Activated naive CD4-positive, alpha-beta T cell treated with anti-CD3 and anti-CD28 coated beads, Interleukin-2, amount 50 U/mL, for 72 hours (primary cell): ENCODE measurements at regions not wholly inside any gene's neighbourhood (a gene's known extent, or its start where the extent isn't known, plus 50 kb on each side); places are given as distances from the start of the nearest gene placed in this dataset.
"Not testable (repeated sequence)": the region's sequence is repeated elsewhere in the genome, so short reads cannot be mapped to it uniquely, and the experiment has no call there.

Experiments used
- ATAC-seq, 2 donors: fragments of 150-1000 bp; cut with Tn5 transposase; 2 replicates each; pipeline ENCODE4 v1.10.0; 2021; ENCODE audit warnings: mild to moderate bottlenecking in 2 of 2, moderate library complexity in 2 of 2
- DNase-seq, 2 donors: peaks; one replicate each; pipeline ENCODE4 v3.0.0; 2021 to 2022; ENCODE audit warnings: low spot score in 2 of 2
- H3K27ac Mint-ChIP-seq, 2 donors: one replicate each; pipeline ENCODE4 v1.8.0; 2022; ENCODE audit warnings: mild to moderate bottlenecking in 2 of 2, mixed read lengths in 2 of 2
- H3K36me3 Mint-ChIP-seq, 2 donors: one replicate each; pipeline ENCODE4 v1.8.0; 2022; ENCODE audit warnings: mixed read lengths in 2 of 2
- H3K9me3 Mint-ChIP-seq, 2 donors: one replicate each; pipeline ENCODE4 v1.8.0; 2022; ENCODE audit warnings: mixed read lengths in 2 of 2

DNA sequence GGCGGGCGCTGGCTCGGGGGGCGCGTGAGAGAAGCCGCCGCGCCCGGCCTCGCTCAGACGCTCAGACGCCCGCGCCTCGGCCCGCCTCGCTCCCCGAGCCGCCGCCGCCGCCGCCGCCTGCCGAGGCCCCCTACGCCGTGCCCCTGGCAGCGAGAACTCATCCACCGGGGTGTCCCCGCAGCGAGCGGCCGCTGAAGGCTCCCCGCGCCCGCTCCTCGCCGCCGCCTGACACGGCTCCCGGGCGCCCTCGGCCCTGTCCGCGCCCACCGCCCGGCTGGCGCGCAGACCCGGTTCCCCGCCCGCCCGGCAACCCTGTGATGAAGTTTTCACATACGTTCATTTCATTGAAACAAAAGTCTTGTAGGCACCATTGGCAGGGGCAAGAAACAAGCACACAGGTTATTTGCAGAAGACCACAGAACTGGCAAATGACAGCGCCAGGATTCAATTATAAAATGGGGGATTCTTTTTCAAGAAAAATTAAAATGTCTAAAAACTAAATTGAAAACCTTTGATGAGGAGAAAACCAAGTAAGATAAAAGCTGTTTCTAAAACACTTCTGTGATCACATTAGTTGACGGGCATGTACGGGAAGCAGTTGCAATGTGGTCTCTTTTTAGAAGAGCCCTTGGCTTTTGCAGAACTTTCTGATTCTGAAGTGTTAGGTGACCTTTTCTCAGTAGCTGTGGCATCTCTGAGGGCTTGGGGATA is 50.5 kb upstream of the TUBA3D start:
- ATAC-seq (peak; percentile 29 to 47), DNase-seq (no peak)
- Mint-ChIP-seq H3K27ac (no peak overlapping the region), H3K9me3 (no peaks in the 10 kb centered on the region), H3K36me3 (peaks cover 0 to 5% of the 10 kb centered on the region in 2 donors)

DNA sequence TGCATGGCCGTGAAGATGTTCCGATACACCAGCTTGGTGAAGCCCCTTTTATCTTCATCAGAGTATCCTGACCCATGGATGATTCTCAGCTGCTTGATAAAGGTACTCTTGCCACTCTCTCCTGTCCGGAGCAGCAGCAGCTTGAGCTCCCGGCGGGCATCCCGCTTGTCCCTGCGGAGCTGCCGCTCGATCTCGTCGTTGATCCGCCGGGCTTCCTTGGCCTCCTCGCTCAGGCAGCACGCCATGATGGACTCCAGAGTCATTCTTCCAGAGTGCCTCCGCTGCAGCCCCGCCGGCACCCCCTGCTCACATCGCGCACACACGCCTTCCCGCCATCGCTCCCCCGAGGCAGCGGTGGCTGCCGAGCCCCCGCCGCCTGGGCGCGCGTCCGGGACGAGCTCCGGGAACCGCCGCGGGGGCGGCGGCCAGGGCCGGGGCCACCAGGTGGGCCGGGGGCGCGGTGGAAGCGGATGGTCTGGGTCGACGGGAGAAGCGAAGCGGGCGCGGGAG is 51.3 kb upstream of the TUBA3D start:
- not testable (repeated sequence) for H3K27ac Mint-ChIP-seq, H3K9me3 Mint-ChIP-seq, H3K36me3 Mint-ChIP-seq, DNase-seq
- peak in 1 of 2 donors; percentile 16 for ATAC-seq

DNA sequence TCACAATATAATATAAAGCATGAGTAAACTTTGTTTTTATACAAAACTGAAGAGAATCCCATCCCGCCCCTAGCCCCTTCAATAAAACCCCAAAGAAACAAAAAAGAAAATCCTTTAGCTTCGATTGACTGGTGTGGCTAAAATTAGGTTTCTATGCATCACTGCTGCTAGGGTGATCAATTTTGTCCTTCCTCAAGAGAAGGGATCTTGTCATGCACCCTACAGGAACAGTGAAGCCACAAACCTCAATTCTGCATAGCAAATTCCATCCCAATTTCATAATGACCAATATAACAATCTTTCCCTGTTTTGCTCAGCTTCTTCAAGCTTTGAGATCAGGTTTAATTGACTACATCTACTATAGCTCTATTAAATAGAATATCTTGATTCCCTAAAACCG is 55.2 kb upstream of the TUBA3D start:
- not testable (repeated sequence) for H3K36me3 Mint-ChIP-seq, DNase-seq, H3K27ac Mint-ChIP-seq, H3K9me3 Mint-ChIP-seq
- ATAC-seq, result peak; percentile 69 to 76

GRCh38 chr2:131419441-131419840 is 55.5 kb upstream of the RAB6D start:
- DNase-seq, result no peak
- ATAC-seq, result no peak
- no peak overlapping the region for H3K27ac Mint-ChIP-seq
- no peaks in the 10 kb centered on the region for H3K36me3 Mint-ChIP-seq
- H3K9me3 Mint-ChIP-seq, result no peaks in the 10 kb centered on the region

GRCh38 chr2:131418625-131419024 is 54.7 kb upstream of the RAB6D start:
- ATAC-seq, result no peak
- Mint-ChIP-seq H3K9me3 (no peaks in the 10 kb centered on the region), H3K27ac (no peak overlapping the region), H3K36me3 (no peaks in the 10 kb centered on the region)
- DNase-seq, result no peak

GRCh38 chr2:131417886-131418285 is 53.9 kb upstream of the RAB6D start:
- DNase-seq (no peak), ATAC-seq (no peak)
- Mint-ChIP-seq H3K27ac (no peak overlapping the region), H3K36me3 (no peaks in the 10 kb centered on the region), H3K9me3 (no peaks in the 10 kb centered on the region)

GRCh38 chr2:131413785-131414184 is 49.8 kb upstream of the RAB6D start:
- no peak for ATAC-seq
- Mint-ChIP-seq H3K27ac (no peak overlapping the region), H3K9me3 (no peaks in the 10 kb centered on the region), H3K36me3 (no peaks in the 10 kb centered on the region)
- DNase-seq, result no peak
